ENCODE measurements at regions not wholly inside any gene's neighbourhood (a gene's known extent, or its start where the extent isn't known, plus 50 kb on each side); places are given as distances from the start of the nearest gene placed in this dataset.

DNA sequence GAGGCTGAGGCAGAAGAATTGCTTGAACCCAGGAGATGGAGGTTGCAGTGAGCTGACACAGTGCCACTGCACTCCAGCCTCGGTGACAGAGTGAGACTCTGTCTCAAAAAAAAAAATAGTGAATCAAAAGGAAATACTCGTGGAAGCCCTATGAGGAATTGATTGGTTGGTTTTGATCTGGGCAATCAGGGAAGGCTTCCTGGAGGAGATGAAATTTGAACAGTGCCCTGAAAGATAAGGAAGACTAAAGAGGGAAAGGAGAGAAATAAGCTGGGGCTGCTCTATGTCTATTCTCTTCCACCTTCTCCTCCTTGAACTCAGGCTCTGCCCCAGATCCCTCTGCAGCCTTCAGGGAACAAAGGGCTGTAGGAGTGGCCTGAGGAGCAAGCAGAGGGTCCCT, 54.1 kb downstream of the IRF2BPL start:
- no peak for DNase-seq (ENCODE audit: low read depth)

DNA sequence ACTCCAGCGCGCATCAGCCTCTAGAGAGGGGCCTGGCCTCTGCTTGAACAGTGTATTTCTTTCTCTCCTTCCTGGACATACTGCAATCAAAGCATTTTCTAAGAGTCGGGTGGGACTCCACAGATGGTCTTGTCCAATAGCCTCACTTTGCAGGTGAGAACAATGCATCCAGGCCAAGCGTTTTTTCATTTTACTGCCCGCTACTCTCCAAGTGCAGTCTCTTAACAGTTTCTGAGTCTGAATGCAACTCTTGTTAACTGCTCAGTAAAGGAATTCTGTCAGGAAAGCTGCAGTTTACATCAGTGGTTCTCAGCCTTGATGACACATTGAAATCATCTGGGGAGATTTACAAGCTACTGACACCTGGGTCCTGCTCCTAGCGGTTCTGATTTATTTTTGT, 57.0 kb downstream of the IRF2BPL start:
- DNase-seq (ENCODE audit: low read depth): no peak

DNA sequence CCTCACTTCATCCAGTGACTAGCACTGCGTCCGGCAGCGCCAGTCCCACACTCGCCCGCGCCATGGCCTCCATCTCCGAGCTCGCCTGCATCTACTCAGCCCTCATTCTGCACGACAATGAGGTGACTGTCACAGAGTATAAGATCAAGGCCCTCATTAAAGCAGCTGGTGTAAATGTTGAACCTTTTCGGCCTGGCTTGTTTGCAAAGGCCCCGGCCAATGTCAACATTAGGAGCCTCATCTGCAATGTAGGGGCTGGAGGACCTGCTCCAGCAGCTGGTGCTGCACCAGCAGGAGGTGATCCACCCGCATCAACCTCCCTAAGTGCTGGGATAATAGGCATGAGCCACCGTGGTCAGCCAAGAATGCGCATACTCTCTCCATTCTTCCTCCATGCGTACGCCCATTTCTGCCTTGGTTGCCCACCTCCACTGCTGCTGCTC, 59.9 kb downstream of the IRF2BPL start:
- no peak for DNase-seq (ENCODE audit: low read depth)

GRCh38 chr14:76967788-76968187, 60.7 kb downstream of the IRF2BPL start:
- no peak for DNase-seq (ENCODE audit: low read depth)

- DNase-seq (ENCODE audit: low read depth): no peak
Observed at GRCh38 chr14:76965232-76965631, 63.3 kb downstream of the IRF2BPL start.

DNA sequence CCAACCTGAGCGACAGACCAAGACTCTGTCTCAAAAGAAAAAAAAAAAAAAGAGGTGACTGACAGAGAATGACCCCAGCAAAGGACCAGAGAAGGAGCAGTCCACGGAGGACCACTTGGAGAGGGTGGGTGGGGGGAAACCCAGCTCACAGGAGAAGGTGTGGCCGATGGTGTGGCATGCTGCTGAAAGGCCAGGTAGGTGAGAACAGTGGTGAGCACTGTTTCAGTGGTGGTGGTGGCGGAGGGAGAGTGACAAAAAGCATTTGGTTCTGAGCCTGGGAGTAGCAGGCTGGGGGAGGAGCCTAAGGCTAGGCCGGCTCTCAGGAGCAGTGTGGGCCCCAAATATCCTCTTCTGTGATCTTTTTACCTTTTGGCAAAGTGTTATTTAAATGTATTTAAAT, 63.8 kb downstream of the IRF2BPL start:
- DNase-seq (ENCODE audit: low read depth): no peak

GRCh38 chr14:76963372-76963771, 65.1 kb downstream of the IRF2BPL start:
- DNase-seq (ENCODE audit: low read depth): no peak

DNA sequence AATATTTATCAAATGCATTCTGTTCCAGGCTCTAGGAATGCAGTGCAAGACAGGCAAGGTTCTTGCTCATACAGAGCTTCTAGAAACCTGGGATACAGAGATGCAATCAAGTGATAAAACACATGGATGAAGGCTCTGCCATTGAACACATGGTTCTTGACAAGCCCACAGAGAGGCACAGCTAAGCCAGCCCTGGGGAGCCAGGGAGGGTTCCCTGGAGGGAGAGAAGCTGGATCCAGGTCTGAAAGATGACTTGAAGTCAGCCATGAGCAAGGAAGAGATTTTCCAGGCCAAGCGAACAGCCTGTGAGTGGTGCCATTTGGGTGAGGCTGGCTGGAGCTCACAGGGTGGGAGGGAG, 66.2 kb downstream of the IRF2BPL start:
- DNase-seq (ENCODE audit: low read depth): no peak

DNA sequence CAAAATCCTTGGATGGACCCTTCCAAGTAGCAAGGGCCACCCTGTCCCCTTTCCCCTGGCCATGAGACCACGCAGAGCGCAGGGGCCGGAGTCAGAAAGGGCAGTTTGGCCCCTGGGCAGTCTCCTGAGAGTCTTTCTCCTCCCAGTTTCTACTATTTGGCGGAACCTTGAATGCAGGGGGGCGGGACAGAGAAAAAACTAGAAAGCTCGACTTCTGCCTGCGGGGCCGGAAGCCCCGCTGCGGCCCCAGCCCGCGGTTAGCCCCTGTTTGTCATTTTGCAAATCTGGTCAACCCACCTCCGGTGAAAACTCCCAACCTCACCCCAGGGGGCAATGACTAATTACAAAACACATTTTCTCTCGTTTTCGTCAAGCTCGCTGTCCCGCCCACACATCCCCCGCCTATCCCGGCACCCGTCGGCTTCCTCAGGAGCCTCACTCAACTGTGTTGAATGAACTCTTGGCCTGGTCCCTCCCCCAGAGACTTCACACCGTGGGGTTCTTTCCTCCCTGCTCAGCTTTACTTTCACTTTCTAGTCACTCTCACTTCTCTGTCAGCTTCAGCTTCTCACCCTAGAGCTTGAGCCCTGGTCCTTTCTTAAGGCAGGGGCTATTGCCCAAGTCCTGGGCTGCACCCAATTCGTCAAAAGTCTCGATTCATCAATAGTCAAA, 66.7 kb downstream of the IRF2BPL start:
- peak; percentile 98 for DNase-seq (ENCODE audit: low read depth)

DNA sequence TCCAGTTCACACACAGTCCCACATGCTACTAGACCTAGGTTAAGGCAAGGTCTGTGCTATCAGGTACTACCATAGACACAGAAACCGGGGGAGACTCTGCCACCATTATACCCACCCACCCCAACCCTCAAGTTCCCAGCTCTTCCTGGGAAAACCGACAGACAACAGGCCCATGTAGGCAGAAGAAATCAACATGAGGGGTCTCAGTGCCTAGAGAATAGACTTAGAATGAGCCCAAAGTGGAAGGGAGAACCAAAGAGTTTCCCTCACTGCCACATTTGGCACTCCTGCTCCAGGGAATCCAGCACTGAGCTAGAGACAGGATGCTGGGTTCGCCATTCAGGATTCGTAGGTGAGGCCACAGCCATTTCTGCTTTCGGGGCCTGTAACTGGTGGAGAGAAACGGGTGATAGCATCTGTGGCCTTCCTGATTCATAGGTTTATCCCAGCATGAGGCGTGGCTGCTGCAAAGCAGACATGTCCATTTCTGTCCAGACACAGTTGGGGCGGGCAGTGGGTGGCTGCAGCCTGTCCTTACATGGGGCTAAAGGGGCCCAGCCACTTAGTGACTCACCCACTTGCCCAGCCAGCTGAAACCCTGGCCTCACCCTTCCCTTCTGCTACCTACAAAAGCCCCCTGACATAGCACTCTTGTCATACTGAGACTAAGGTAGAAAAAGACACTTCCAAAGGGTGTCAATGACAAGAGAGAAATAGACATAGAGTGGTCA, 69.4 kb downstream of the IRF2BPL start:
- DNase-seq (ENCODE audit: low read depth): peak; percentile 85

DNA sequence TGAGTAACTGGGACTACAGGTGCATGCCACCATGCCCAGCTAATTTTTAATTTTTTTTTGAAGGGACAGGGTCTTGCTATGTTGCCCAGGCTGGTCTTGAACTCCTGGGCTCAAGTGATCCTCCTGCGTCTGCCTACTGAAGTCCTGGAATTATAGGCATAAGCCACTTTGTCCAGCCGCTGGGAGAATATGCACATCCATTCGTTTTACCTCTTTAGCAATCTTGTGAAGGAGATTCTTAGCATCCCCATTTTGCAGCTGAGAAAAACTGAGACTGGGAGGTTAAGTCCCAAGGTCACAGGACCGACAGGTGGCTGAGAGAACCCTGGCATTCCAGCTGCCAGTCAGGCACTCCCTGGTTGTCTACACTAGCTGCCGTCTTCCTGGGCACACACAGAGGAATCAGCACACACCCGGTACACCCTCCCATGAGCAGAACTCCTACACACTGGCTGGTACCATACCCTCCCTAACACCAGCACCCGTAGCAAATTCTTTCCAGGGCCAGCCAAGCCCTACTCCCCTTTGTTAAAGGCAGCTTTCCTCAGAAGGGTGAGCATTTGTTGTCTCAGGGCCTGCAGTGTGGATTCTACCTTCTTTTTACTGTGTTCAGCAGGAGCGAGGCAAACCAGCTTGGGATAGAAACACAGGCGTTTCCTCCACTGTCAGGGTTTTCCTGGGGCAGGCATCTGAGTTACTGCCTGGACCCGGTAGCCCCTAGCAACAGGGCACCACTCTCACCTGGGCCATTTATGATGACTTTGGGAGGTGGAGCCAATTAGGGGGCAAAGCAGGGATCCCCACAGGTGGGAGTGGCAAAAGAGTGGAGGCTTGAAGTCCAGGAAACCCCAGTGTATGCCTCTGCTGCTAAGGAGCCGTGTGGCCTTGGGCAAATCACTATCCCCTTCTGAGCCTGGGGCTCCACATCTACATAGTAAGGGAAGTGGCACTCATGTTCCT, 70.2 kb downstream of the IRF2BPL start:
- DNase-seq (ENCODE audit: low read depth): no peak

DNA sequence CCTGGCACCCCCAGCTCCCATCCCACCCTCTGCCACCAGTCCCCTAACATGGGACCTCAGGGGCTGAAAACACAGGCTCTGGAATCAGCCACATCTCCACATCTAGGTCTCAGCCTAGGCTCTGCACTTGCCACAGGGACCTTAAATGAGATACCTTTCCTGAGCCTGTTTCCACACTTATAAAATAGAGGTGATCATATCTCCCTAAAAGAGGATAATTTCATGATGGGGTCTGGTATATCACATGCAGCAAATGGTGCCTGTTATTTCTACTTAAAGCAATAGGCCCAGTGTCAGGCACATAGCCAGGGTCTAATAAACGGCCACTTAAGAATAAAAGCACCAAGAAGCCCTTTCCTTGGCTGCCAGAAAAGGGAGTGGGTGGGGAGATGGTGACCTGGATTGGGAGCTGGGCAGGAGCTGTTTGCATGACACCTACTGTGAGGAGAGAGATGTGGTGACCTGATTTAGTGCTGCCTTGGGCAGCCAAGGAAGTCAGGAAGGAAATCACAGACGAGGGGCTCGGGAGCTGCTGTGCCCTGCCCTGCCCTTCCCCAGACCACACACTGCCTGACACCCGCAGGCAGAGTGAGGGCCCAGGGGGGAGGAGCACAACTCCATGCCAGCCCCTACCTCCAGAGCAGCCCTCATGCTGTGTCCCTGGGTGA, 71.2 kb downstream of the IRF2BPL start:
- no peak for DNase-seq (ENCODE audit: low read depth)

- peak; percentile 97 for DNase-seq (ENCODE audit: low read depth)
Observed at GRCh38 chr14:76956316-76957090, 72.0 kb downstream of the IRF2BPL start.

DNA sequence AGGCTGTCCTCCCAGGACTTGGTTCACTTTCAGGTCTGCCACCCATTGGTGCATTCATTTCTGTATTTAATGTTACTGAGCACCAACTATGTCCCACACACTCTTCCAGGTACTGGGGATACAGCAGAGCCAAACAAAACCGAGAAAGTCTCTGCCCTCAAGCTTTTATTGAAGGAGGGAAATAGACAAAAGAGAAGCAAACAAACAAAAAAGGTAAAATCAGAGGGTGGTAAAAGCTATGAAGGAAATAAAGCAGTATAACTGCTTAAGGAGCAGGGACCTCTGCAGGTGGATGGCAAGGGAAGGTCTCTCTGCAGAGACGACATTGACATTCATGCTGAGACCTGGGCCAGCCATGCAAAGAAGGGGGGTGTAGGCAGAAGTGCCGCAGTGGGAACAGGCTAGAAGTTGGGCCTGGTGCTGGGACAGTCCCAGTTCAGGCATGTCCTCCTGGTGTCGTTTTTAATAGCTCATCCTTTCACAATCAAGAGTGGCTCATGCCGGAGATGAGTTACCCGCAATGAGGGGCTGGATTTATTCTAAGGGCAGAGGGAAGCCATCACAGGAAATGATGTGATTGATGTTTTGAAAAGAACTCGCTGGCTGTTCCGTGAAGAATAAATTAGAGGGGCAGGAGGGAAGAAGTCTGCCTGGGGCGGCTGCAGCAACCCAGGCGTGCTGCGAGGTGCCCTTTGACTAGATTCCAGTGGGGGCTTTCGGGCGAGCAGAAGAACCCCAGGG, 72.8 kb downstream of the IRF2BPL start:
- peak; percentile 82 for DNase-seq (ENCODE audit: low read depth)

DNA sequence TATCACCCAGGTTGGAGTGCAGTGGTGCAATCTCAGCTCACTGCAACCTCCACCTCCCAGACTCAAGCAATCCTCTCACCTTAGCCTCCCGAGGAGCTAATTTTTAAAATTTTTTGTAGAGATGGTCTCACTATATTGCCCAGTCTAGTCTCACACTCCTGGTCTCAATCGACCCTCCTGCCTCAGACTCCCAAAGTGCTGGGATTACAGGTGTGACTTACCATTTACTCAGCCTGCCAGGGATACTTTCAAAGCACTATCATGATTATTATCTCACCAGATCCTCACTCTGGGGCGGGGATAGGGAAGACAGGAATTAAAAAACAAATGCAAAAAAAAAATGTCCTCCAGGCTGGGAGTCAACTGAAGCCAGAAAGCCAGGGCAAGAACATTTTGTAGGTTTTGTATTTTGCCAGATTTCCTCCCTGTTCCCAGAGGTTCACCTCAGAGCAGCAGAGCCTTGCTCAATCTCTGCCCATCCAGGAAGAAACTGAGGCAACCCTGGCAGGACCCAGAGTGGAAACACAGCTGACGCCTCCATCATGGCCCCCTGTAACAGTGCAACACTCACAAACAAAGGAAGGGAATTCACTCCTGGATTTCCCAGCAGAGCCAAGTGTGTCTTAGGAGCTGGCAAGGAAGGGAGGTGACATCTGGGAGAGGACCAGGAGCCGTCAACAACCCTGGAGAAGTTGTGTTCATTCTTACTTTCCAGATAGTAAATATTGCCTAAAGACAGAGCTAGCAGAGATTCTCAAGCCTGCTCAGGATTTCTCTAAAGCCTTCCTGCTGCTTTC, 73.9 kb downstream of the IRF2BPL start:
- DNase-seq (ENCODE audit: low read depth): no peak

DNA sequence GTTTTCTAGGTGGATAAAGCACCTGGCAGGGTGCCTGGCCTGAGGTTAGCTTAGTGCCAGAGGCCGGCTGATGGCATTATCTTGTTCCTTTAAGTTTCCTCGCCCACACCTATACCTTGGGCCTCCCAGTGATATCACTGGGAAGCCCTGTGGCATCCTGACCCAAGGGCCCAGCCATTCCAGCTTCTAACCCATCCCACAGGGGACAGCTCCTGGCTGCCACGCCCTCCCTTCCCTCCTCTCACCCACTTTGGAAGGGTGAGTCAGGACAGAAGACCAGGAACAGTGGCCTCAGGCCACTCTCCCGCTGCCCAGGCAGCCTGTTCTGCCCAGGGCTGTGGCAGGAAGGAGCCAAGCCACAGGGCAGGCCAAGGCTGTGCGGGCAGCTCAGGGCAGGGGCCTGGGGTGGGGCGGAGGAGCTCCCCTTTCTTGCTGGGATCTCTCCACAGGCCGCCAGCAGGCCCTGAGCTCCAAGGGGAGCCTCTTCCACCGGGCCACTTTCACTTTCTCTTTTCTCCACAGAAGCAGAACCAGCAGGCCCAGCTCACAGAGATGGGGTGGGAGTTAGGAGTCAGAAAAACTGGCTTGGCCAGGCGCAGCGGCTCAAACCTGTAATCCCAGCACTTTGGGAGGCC, 75.1 kb downstream of the IRF2BPL start:
- peak; percentile 91 for DNase-seq (ENCODE audit: low read depth)

DNA sequence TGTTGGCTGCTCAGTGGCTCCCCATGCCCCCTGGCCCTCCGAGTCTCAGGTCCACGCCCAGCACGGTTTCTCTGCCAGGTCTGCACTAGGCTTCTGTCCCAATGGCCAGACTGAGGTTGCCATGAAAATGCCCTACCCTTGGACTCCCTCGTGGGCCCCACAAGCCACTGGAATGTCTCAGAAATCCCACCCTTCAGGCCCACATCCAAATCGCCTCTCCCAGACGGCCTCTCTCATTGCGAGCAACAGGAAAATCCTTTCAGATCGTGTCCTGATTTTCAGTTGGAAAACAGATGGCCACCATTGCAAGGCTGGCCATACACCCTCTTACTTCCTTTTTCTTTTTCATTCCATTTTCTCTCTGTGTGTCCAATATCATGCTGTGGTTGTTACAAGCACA, 77.3 kb downstream of the IRF2BPL start:
- no peak for DNase-seq (ENCODE audit: low read depth)

GRCh38 chr14:76950055-76951020, 78.2 kb downstream of the IRF2BPL start:
- no peak for DNase-seq (ENCODE audit: low read depth)

All from LHCN-M2 (cell line).